ENCODE measurements at regions not wholly inside any gene's neighbourhood (a gene's known extent, or its start where the extent isn't known, plus 50 kb on each side); places are given as distances from the start of the nearest gene placed in this dataset.

- Histone ChIP-seq H3K4me3 (ENCODE audit: low read depth in 2 of 2, low read length in 2 of 2) (no peak overlapping the region), H3K27ac (ENCODE audit: low read length) (no peak overlapping the region), H3K27me3 (ENCODE audit: control insufficient read depth, insufficient read depth, low read length) (no peaks in the 10 kb centered on the region), H3K4me1 (ENCODE audit: control insufficient read depth, insufficient read depth, low read length) (no peaks in the 10 kb centered on the region), H3K36me3 (ENCODE audit: control insufficient read depth, insufficient read depth, low read length) (no peaks in the 10 kb centered on the region), H3K9me3 (ENCODE audit: control insufficient read depth, insufficient read depth, low read depth, low read length) (no peaks in the 10 kb centered on the region)
- no TSS peak for BruUV-seq (replicated peaks)
- intact Hi-C loops (cut with micrococcal nuclease; ENCODE audit: unreplicated experiment), result no loop called here
- in situ Hi-C loops (cut with HindIII; ENCODE audit: low pct_unique_long_range_greater_than_20kb, low sequenced_read_pairs), result no loop called here
- no peak for TF ChIP-seq TCF7L2 (IDR thresholded peaks at IDR 0.05; ENCODE audit: low read depth, low read length)
- no peak for TF ChIP-seq REST (IDR thresholded peaks at IDR 0.05; ENCODE audit: insufficient read depth in 1 of 2, low read depth in 2 of 2, low read length in 1 of 2)
- TF ChIP-seq SIN3A (IDR thresholded peaks at IDR 0.05; ENCODE audit: borderline replicate concordance, insufficient read depth, low read depth, low read length), result no peak
- no peak for TF ChIP-seq POLR2AphosphoS5 (IDR thresholded peaks at IDR 0.05; ENCODE audit: low read depth, low read length)
- TF ChIP-seq CTCF (IDR thresholded peaks at IDR 0.05), result no peak
- ChIA-PET POLR2A (no interaction called here), CTCF (no interaction called here)
- no peak for ATAC-seq
- DNase-seq (ENCODE audit: low read depth, low spot score), result no peak
Measured at GRCh38 chr4:110737931-110738330, 115.1 kb upstream of the PITX2 start.

GRCh38 chr4:110742143-110742542 lies 119.3 kb upstream of the PITX2 start:
- DNase-seq (ENCODE audit: low read depth, low spot score), result no peak
- H3K4me1 ChIP-seq (ENCODE audit: control insufficient read depth, insufficient read depth, low read length), result no peaks in the 10 kb centered on the region
- no peaks in the 10 kb centered on the region for H3K36me3 ChIP-seq (ENCODE audit: control insufficient read depth, insufficient read depth, low read length)
- intact Hi-C loops (cut with micrococcal nuclease; ENCODE audit: unreplicated experiment), result no loop called here
- no peak overlapping the region for H3K4me3 ChIP-seq (ENCODE audit: low read depth in 2 of 2, low read length in 2 of 2)
- BruUV-seq (replicated peaks), result no TSS peak
- ChIA-PET POLR2A (no interaction called here), CTCF (no interaction called here)
- H3K27ac ChIP-seq (ENCODE audit: low read length), result no peak overlapping the region
- H3K27me3 ChIP-seq (ENCODE audit: control insufficient read depth, insufficient read depth, low read length), result no peaks in the 10 kb centered on the region
- ATAC-seq, result no peak
- in situ Hi-C loops (cut with HindIII; ENCODE audit: low pct_unique_long_range_greater_than_20kb, low sequenced_read_pairs), result no loop called here
- H3K9me3 ChIP-seq (ENCODE audit: control insufficient read depth, insufficient read depth, low read depth, low read length), result no peaks in the 10 kb centered on the region
- TF ChIP-seq REST (IDR thresholded peaks at IDR 0.05; ENCODE audit: insufficient read depth in 1 of 2, low read depth in 2 of 2, low read length in 1 of 2) (no peak), TCF7L2 (IDR thresholded peaks at IDR 0.05; ENCODE audit: low read depth, low read length) (no peak), SIN3A (IDR thresholded peaks at IDR 0.05; ENCODE audit: borderline replicate concordance, insufficient read depth, low read depth, low read length) (no peak), POLR2AphosphoS5 (IDR thresholded peaks at IDR 0.05; ENCODE audit: low read depth, low read length) (no peak), CTCF (IDR thresholded peaks at IDR 0.05) (no peak)
